ENCODE measurements at regions not wholly inside any gene's neighbourhood (a gene's known extent, or its start where the extent isn't known, plus 50 kb on each side); places are given as distances from the start of the nearest gene placed in this dataset.
"Not testable (repeated sequence)": the region's sequence is repeated elsewhere in the genome, so short reads cannot be mapped to it uniquely, and the experiment has no call there.

DNA sequence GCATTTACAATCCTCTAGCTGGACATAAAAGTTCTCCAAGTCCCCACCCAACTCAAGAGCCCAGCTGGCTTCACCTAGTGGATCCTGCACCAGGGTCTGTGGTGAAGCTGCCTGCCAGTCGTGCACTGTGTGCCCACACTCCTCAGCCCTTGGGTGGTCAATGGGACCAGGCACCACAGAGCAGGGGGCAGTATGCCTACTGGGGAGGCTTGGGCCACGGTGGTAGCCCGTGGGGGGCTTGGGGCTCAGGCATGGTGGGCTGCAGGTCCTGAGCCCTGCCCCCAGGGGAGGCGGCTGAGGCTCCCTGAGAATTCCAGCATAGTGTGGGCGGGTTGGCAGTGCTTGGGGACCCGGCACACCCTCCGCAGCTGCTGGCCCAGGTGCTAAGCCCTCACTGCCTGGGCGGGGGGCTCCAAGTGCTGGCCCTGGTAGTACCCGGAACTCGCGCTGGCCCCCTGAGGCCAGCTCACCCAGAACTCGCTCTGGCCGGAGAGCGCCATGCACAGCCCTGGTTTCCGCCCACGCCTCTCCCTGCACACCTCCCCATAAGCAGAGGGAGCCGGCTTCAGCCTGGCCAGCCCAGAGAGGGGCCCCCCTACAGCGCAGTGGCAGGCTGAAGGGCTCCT is 1473.4 kb downstream of the SUCLG1 start:
- no peak for DNase-seq (ENCODE audit: low spot score)

- DNase-seq (ENCODE audit: low spot score): no peak
Measured at GRCh38 chr2:82968358-82968757, 1490.7 kb downstream of the SUCLG1 start.

- DNase-seq (ENCODE audit: low spot score): no peak
Measured at GRCh38 chr2:82964341-82964740, 1494.7 kb downstream of the SUCLG1 start.

GRCh38 chr2:82959727-82960126 is 1499.4 kb downstream of the SUCLG1 start:
- DNase-seq (ENCODE audit: low spot score): no peak

DNA sequence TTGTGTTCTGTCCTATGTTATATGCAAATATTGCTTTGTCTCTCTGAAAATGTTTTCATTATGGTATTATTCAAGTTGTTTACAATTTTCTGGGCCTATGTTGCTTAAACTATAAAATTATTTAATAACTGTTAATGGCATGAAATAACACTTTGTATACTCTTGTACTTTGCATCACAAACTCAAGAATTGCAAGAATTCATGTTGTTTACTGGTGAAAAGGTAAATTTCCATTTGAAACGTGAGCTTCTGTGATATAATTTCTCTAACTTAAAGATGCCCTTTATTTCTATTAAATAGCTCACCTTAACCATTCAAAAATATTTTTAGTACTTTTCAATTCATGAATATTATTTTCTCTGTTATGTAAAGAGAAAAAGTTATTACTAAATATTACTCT is 1504.2 kb downstream of the SUCLG1 start:
- no peak for DNase-seq (ENCODE audit: low spot score)

GRCh38 chr2:82939211-82939610 is 1519.9 kb downstream of the SUCLG1 start:
- no peak for DNase-seq (ENCODE audit: low spot score)

GRCh38 chr2:82938321-82938845 is 1520.7 kb downstream of the SUCLG1 start:
- not testable (repeated sequence) for DNase-seq (ENCODE audit: low spot score)

DNA sequence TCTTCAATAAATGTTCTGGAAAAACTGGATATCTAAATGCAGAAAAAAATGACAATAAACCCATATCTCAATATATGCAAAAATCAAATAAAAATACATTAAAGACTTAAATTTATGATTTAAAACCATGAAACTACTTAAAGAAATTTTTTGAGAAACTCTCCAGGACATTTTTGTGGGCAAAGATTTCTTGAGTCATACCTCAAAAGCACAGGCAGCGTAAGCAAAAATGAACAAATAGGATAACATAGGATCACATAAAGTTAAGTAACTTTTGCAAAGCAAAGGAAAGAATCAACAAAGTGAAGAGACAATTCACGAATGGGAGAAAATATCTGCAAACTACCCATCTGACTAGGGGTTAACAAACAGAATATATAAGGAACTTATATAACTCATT is 1545.5 kb downstream of the SUCLG1 start:
- no peak for DNase-seq (ENCODE audit: low spot score)

GRCh38 chr2:82896117-82896516 is 1563.0 kb downstream of the SUCLG1 start:
- DNase-seq (ENCODE audit: low spot score): no peak

DNA sequence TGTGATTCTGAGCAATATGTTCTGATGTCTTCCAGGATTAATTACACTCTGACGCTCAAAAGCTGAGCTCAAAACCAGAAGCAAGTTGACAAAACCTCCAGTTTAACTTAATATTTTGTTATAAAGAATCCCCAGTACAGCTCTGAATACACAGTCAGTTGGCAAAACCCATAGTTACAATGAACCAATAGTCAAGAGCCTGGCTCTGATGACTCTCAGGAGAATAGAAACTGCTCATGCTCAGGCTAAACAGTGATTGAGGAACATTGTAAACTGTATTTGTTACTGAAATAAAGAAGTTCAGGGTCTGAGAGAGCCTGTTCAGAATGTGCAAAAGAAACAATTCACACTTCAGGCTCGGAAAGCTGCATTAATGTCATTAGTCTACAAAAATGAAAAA is 1565.9 kb downstream of the SUCLG1 start:
- no peak for DNase-seq (ENCODE audit: low spot score)

DNA sequence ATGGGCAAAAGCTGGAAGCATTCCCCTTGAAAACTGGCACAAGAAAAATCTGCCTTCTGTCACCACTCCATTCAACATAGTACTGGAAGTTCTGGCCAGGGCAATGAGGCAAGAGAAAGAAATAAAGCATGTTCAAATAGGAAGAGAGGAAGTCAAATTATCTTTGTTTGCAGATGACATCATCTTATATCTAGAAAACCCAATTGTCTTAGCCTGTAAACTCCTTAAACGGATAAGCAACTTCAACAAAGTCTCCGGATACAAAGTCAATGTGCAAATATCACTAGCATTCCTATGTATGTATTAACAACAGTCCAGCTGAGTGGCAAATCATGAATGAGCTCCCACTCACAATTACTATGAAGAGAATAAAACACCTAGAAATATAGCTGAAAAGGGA is 1579.3 kb downstream of the SUCLG1 start:
- no peak for DNase-seq (ENCODE audit: low spot score)

- no peak for DNase-seq (ENCODE audit: low spot score)
Measured at GRCh38 chr2:82875858-82876257, 1583.2 kb downstream of the SUCLG1 start.

- no peak for DNase-seq (ENCODE audit: low spot score)
Measured at GRCh38 chr2:82857967-82858366, 1601.1 kb downstream of the SUCLG1 start.

- DNase-seq (ENCODE audit: low spot score): no peak
Measured at GRCh38 chr2:82853299-82853698, 1605.8 kb downstream of the SUCLG1 start.

- no peak for DNase-seq (ENCODE audit: low spot score)
Measured at GRCh38 chr2:82852787-82853186, 1606.3 kb downstream of the SUCLG1 start.

- no peak for DNase-seq (ENCODE audit: low spot score)
Measured at GRCh38 chr2:82848285-82848684, 1610.8 kb downstream of the SUCLG1 start.

- no peak for DNase-seq (ENCODE audit: low spot score)
Measured at GRCh38 chr2:82839036-82839435, 1620.0 kb downstream of the SUCLG1 start.

GRCh38 chr2:82837588-82838304 is 1621.3 kb downstream of the SUCLG1 start:
- no peak for DNase-seq (ENCODE audit: low spot score)

- DNase-seq (ENCODE audit: low spot score): no peak
Measured at GRCh38 chr2:82834893-82835292, 1624.2 kb downstream of the SUCLG1 start.

- no peak for DNase-seq (ENCODE audit: low spot score)
Measured at GRCh38 chr2:82827426-82827825, 1631.7 kb downstream of the SUCLG1 start.

DNA sequence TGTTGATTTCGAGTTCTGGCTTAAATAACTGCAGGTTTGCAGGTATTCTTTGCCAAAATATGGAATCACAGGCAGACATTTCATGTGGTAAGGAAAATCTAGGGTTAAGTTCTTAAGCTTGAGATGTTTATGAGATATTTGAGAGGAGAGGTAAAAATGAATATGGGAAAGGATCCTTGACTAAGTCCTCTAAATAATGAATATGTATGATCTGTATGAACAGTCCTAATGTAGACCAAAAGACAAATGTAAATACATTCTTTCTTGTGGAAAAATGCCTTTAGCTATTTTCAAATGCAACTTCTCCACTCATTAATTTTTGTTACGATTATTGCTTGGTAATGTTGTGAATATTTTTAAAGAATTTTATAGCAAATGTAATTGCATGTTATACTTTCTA is 1632.6 kb downstream of the SUCLG1 start:
- DNase-seq (ENCODE audit: low spot score): no peak

- no peak for DNase-seq (ENCODE audit: low spot score)
Measured at GRCh38 chr2:82825410-82826090, 1633.5 kb downstream of the SUCLG1 start.

DNA sequence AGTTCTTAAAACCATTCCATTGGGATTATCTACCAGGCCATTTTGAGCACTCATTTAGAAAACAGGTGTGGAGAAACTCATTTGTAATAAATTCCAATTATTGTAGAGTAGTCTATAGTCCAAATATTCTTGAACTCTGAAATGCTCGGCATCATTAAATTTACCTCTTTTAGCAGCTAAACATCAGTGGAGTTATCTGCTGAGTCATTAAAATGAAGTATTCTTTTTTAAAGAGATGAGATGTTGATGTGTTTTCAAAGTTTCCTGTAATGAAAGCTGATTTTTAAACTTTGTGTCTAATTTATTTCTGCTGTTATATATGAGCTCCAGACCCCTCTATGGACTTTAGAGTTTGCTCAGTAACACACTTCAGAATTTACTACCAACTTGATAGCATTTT is 1635.2 kb downstream of the SUCLG1 start:
- no peak for DNase-seq (ENCODE audit: low spot score)

Measured in ureter (tissue), 1 donor.